ENCODE measurements at regions not wholly inside any gene's neighbourhood (a gene's known extent, or its start where the extent isn't known, plus 50 kb on each side); places are given as distances from the start of the nearest gene placed in this dataset.

- WGBS, 3 donors = 95 to 97% (median 96%) methylated on average over 7 of the region's 7 CpGs
- H3K27ac ChIP-seq (ENCODE audit: low read depth, low read length) = no peak overlapping the region
Observed at GRCh38 chr11:76298255-76298654, 82.7 kb downstream of the THAP12 start.

GRCh38 chr11:76296731-76297542 lies 84.0 kb downstream of the THAP12 start:
- 88 to 92% (median 90%) methylated on average over 12 of the region's 12 CpGs for WGBS, 3 donors
- no peak overlapping the region for H3K27ac ChIP-seq (ENCODE audit: low read depth, low read length)

GRCh38 chr11:76293189-76293631 lies 86.9 kb upstream of the WNT11 start:
- 64 to 88% (median 66%) methylated on average over 11 of the region's 11 CpGs for WGBS, 3 donors

GRCh38 chr11:76292583-76293188 lies 86.4 kb upstream of the WNT11 start:
- no peak overlapping the region for H3K27ac ChIP-seq (ENCODE audit: low read depth, low read length)
- WGBS, 3 donors = 78 to 82% (median 78%) methylated on average over 6 of the region's 6 CpGs

More at GRCh38 chr11:76293189-76293631, 86.9 kb upstream of the WNT11 start:
- H3K27ac ChIP-seq (ENCODE audit: low read depth, low read length) = no peak overlapping the region

- no peak overlapping the region for H3K27ac ChIP-seq (ENCODE audit: low read depth, low read length)
- WGBS, 3 donors = 85 to 87% (median 86%) methylated on average over 24 of the region's 24 CpGs
Observed at GRCh38 chr11:76291576-76292526, 85.5 kb upstream of the WNT11 start.

GRCh38 chr11:76288166-76288980 lies 82.1 kb upstream of the WNT11 start:
- H3K27ac ChIP-seq (ENCODE audit: low read depth, low read length) = no peak overlapping the region
- 48 to 67% (median 52%) methylated on average over 21 of the region's 21 CpGs for WGBS, 3 donors

GRCh38 chr11:76287227-76287626 lies 80.9 kb upstream of the WNT11 start:
- 91 to 93% (median 92%) methylated on average over 10 of the region's 10 CpGs for WGBS, 3 donors
- H3K27ac ChIP-seq (ENCODE audit: low read depth, low read length) = no peak overlapping the region

- 94 to 95% (median 95%) methylated on average over 6 of the region's 6 CpGs for WGBS, 3 donors
- H3K27ac ChIP-seq (ENCODE audit: low read depth, low read length) = no peak overlapping the region
Observed at GRCh38 chr11:76285397-76286104, 79.2 kb upstream of the WNT11 start.

GRCh38 chr11:76284161-76284560 lies 77.9 kb upstream of the WNT11 start:
- H3K27ac ChIP-seq (ENCODE audit: low read depth, low read length) = no peak overlapping the region
- WGBS, 3 donors = 81 to 92% (median 86%) methylated on average over 6 to 8 of the region's 8 CpGs

- WGBS, 3 donors = 75 to 80% (median 79%) methylated on average over 10 of the region's 10 CpGs
- no peak overlapping the region for H3K27ac ChIP-seq (ENCODE audit: low read depth, low read length)
Observed at GRCh38 chr11:76282811-76283595, 76.7 kb upstream of the WNT11 start.

GRCh38 chr11:76282172-76282571 lies 75.9 kb upstream of the WNT11 start:
- H3K27ac ChIP-seq (ENCODE audit: low read depth, low read length) = no peak overlapping the region
- WGBS, 3 donors = 86 to 91% (median 87%) methylated on average over 14 of the region's 14 CpGs

- WGBS, 3 donors = 80 to 94% (median 88%) methylated on average over 4 of the region's 4 CpGs
Observed at GRCh38 chr11:76281558-76281906, 75.2 kb upstream of the WNT11 start.

GRCh38 chr11:76280882-76281557 lies 74.7 kb upstream of the WNT11 start:
- H3K27ac ChIP-seq (ENCODE audit: low read depth, low read length) = no peak overlapping the region
- WGBS, 3 donors = 82 to 84% (median 84%) methylated on average over 15 of the region's 15 CpGs

More at GRCh38 chr11:76281558-76281906, 75.2 kb upstream of the WNT11 start:
- no peak overlapping the region for H3K27ac ChIP-seq (ENCODE audit: low read depth, low read length)

- 82 to 93% (median 86%) methylated on average over 16 of the region's 16 CpGs for WGBS, 3 donors
- H3K27ac ChIP-seq (ENCODE audit: low read depth, low read length) = no peak overlapping the region
Observed at GRCh38 chr11:76280151-76280881, 74.0 kb upstream of the WNT11 start.

- H3K27ac ChIP-seq (ENCODE audit: low read depth, low read length) = no peak overlapping the region
- WGBS, 3 donors = 84 to 92% (median 87%) methylated on average over 7 of the region's 7 CpGs
Observed at GRCh38 chr11:76279646-76280045, 73.3 kb upstream of the WNT11 start.

- WGBS, 3 donors = 93 to 95% (median 93%) methylated on average over 6 of the region's 6 CpGs
- no peak overlapping the region for H3K27ac ChIP-seq (ENCODE audit: low read depth, low read length)
Observed at GRCh38 chr11:76279038-76279437, 72.7 kb upstream of the WNT11 start.
